OCI-LY1 (cell line): ENCODE measurements at regions not wholly inside any gene's neighbourhood (a gene's known extent, or its start where the extent isn't known, plus 50 kb on each side); places are given as distances from the start of the nearest gene placed in this dataset.

ENCODE experiments used
- H2AFZ ChIP-seq: fragments of 200-600 bp; sonication (generic), shearing (Covaris generic); 2 replicates; pipeline ENCODE4 v1.6.0; 2014; ENCODE audit warnings: antibody characterized with exemption, mild to moderate bottlenecking, low read length
- H3F3A ChIP-seq: fragments of 200-600 bp; sonication (generic), shearing (Covaris generic); 2 replicates; pipeline ENCODE4 v1.6.0; 2014; ENCODE audit warnings: mild to moderate bottlenecking, antibody characterized with exemption, low read length, moderate library complexity; ENCODE audit not compliant: insufficient read depth
- H3K27ac ChIP-seq: fragments of 200-600 bp; sonication (generic); 2 replicates; pipeline ENCODE4 v1.5.1; 2014; ENCODE audit warnings: low read length, mixed run types, mild to moderate bottlenecking, low read depth; ENCODE audit not compliant: poor library complexity, severe bottlenecking
- H3K27me3 ChIP-seq: fragments of 200-600 bp; sonication (generic); 2 replicates; pipeline ENCODE4 v1.6.0; 2014; ENCODE audit warnings: antibody characterized with exemption, mild to moderate bottlenecking, low read length, moderate library complexity; ENCODE audit not compliant: insufficient read depth
- H3K36me3 ChIP-seq: fragments of 200-600 bp; sonication (generic); 2 replicates; pipeline ENCODE4 v1.6.1; 2014; ENCODE audit warnings: mild to moderate bottlenecking, antibody characterized with exemption, low read length, moderate library complexity, mixed read lengths; ENCODE audit not compliant: insufficient read depth
- H3K4me1 ChIP-seq: fragments of 200-600 bp; sonication (generic); 2 replicates; pipeline ENCODE4 v1.5.1; 2014; ENCODE audit warnings: mild to moderate bottlenecking, low read length, moderate library complexity; ENCODE audit not compliant: insufficient read depth, severe bottlenecking
- H3K4me2 ChIP-seq: fragments of 200-600 bp; sonication (generic), shearing (Covaris generic); 2 replicates; pipeline ENCODE4 v1.6.1; 2014; ENCODE audit warnings: low read length
- H3K4me3 ChIP-seq: fragments of 200-600 bp; sonication (generic); 2 replicates; pipeline ENCODE4 v1.5.1; 2014; ENCODE audit warnings: low read length, low read depth, mild to moderate bottlenecking, mixed read lengths; ENCODE audit not compliant: poor library complexity, severe bottlenecking
- H3K79me2 ChIP-seq: fragments of 200-600 bp; shearing (Covaris generic); 2 replicates; pipeline ENCODE4 v1.6.1; 2016; ENCODE audit warnings: mixed run types, low read length, mixed read lengths; ENCODE audit not compliant: insufficient read depth
- H3K9ac ChIP-seq: fragments of 200-600 bp; sonication (generic), shearing (Covaris generic); 2 replicates; pipeline ENCODE4 v1.6.1; 2014; ENCODE audit warnings: mild to moderate bottlenecking, low read length, mixed read lengths
- H3K9me2 ChIP-seq: fragments of 200-600 bp; sonication (generic), shearing (Covaris generic); 2 replicates; pipeline ENCODE4 v1.6.1; 2014; ENCODE audit warnings: low read depth, mild to moderate bottlenecking, low read length, mixed read lengths
- H3K9me3 ChIP-seq: fragments of 200-600 bp; shearing (Covaris generic); 2 replicates; pipeline ENCODE4 v1.6.1; 2014; ENCODE audit warnings: low read length, mixed read lengths
- H4K20me1 ChIP-seq: fragments of 200-600 bp; sonication (generic), shearing (Covaris generic); 2 replicates; pipeline ENCODE4 v1.6.0; 2016; ENCODE audit warnings: mild to moderate bottlenecking, low read length; ENCODE audit not compliant: insufficient read depth
- CTCF ChIP-seq: fragments of 200-600 bp; sonication (generic), shearing (Covaris generic); IDR thresholded peaks from 2 replicates; pipeline ENCODE4 v1.5.1; 2017; ENCODE audit warnings: mild to moderate bottlenecking, antibody characterized with exemption, low read length, moderate library complexity, mixed read lengths
- EZH2 ChIP-seq: fragments of 200-600 bp; sonication (generic), shearing (Covaris generic); IDR thresholded peaks from 2 replicates; pipeline ENCODE4 v1.8.0; 2017; ENCODE audit warnings: borderline replicate concordance, mixed run types, mild to moderate bottlenecking, antibody characterized with exemption, low read length, moderate library complexity, mixed read lengths

- TF ChIP-seq EZH2 (no peak), CTCF (no peak)
- no peak overlapping the region for H2AFZ ChIP-seq
- H3K9me2 ChIP-seq, result no peaks in the 10 kb centered on the region
These were observed 74.2 kb upstream of the BMP2 start for GRCh38 chr20:6693178-6693807.

DNA sequence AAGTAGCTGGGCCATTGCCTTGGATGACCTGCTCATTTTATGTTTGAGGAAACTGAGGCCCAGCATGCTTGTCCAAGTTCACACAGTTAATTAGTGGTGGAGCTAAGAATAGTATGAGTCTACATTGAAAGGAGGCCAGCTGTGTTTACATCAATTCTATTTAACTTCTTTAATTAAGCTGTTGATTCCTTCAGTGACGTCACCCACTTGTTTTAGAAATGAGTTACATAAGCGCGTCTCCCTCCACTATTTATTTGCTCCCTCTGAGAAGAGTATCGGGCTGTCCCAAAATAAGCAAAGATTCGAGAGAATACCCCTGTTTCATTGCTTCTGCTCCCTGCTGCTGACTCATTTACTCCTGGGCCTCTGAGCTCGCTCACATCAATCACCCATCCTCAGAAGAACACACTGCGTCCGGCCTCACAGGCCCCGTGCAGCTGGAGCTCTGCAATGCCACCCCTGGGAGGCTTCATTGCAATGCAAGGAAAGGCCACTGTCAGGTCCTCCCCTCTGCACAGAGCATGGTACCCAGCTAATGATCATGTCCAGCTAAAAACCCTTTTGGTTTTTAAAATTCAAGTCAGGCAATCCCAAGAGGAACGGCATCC lies 74.8 kb upstream of the BMP2 start:
- Histone ChIP-seq H3K4me3 (no peak overlapping the region), H3K4me2 (no peak overlapping the region), H3K9me3 (no peaks in the 10 kb centered on the region), H4K20me1 (no peaks in the 10 kb centered on the region), H3K36me3 (no peaks in the 10 kb centered on the region), H3K27me3 (no peaks in the 10 kb centered on the region), H3K79me2 (no peaks in the 10 kb centered on the region), H3K4me1 (no peaks in the 10 kb centered on the region), H3K9me2 (no peaks in the 10 kb centered on the region), H3K9ac (no peak overlapping the region), H3K27ac (no peak overlapping the region), H3F3A (no peaks in the 10 kb centered on the region), H2AFZ (no peak overlapping the region)
- TF ChIP-seq CTCF (no peak), EZH2 (no peak)

More at GRCh38 chr20:6693178-6693807, 74.2 kb upstream of the BMP2 start:
- Histone ChIP-seq H3K9ac (no peak overlapping the region), H3K9me3 (no peaks in the 10 kb centered on the region), H3K79me2 (no peaks in the 10 kb centered on the region), H3K4me1 (no peaks in the 10 kb centered on the region), H3K4me3 (no peak overlapping the region), H3K4me2 (no peak overlapping the region), H4K20me1 (no peaks in the 10 kb centered on the region), H3F3A (no peaks in the 10 kb centered on the region), H3K36me3 (no peaks in the 10 kb centered on the region), H3K27me3 (no peaks in the 10 kb centered on the region), H3K27ac (no peak overlapping the region)

- Histone ChIP-seq H3F3A (no peaks in the 10 kb centered on the region), H2AFZ (no peak overlapping the region), H3K4me3 (no peak overlapping the region), H3K27me3 (no peaks in the 10 kb centered on the region), H3K4me1 (no peaks in the 10 kb centered on the region), H3K9me3 (no peaks in the 10 kb centered on the region), H4K20me1 (no peaks in the 10 kb centered on the region), H3K9ac (no peak overlapping the region), H3K79me2 (no peaks in the 10 kb centered on the region), H3K36me3 (no peaks in the 10 kb centered on the region), H3K9me2 (no peaks in the 10 kb centered on the region), H3K27ac (no peak overlapping the region), H3K4me2 (no peak overlapping the region)
- TF ChIP-seq EZH2 (no peak), CTCF (no peak)
These were observed 76.0 kb upstream of the BMP2 start for GRCh38 chr20:6691516-6691915.
